Liver (tissue), 8 donors: ENCODE measurements at regions not wholly inside any gene's neighbourhood (a gene's known extent, or its start where the extent isn't known, plus 50 kb on each side); places are given as distances from the start of the nearest gene placed in this dataset.

Experiments
- DNase-seq: peaks from one replicate; pipeline ENCODE4 v3.0.0-alpha.2; 2017; ENCODE audit warnings: low spot score
- H3K27ac ChIP-seq, 2 donors: one replicate each; pipeline ENCODE4 v1.7.0; 2013; ENCODE audit warnings: inconsistent platforms in 2 of 2, low read length in 2 of 2, control low read depth in 1 of 2, low read depth in 1 of 2, mild to moderate bottlenecking in 1 of 2
- H3K27me3 ChIP-seq, 4 donors: one replicate each; pipeline versions ENCODE4 v1.6.1 to v1.7.0; 2013; ENCODE audit warnings: low read length in 3 of 4, inconsistent platforms in 1 of 4, mild to moderate bottlenecking in 1 of 4, moderate library complexity in 1 of 4; ENCODE audit not compliant: control insufficient read depth in 4 of 4, insufficient read depth in 4 of 4
- H3K36me3 ChIP-seq, 4 donors: one replicate each; pipeline versions ENCODE4 v1.6.1 to v1.7.0; 2013; ENCODE audit warnings: low read length in 3 of 4, mild to moderate bottlenecking in 3 of 4, low read depth in 1 of 4, moderate library complexity in 1 of 4; ENCODE audit not compliant: control insufficient read depth in 4 of 4, insufficient read depth in 3 of 4
- H3K4me1 ChIP-seq, 4 donors: one replicate each; pipeline versions ENCODE4 v1.6.1 to v1.7.0; 2013; ENCODE audit warnings: low read length in 3 of 4, mild to moderate bottlenecking in 3 of 4, moderate library complexity in 1 of 4; ENCODE audit not compliant: control insufficient read depth in 4 of 4, insufficient read depth in 4 of 4
- H3K4me3 ChIP-seq, 3 donors: one replicate each; pipeline versions ENCODE4 v1.6.1 to v1.7.0; 2013; ENCODE audit warnings: low read length in 3 of 3, control low read depth in 1 of 3, low read depth in 1 of 3, mild to moderate bottlenecking in 1 of 3
- H3K9ac ChIP-seq, 2 donors: one replicate each; pipeline ENCODE4 v1.7.0; 2013; ENCODE audit warnings: low read length in 2 of 2, mild to moderate bottlenecking in 2 of 2, moderate library complexity in 2 of 2, control low read depth in 1 of 2, low read depth in 1 of 2
- H3K9me3 ChIP-seq, 4 donors: one replicate each; pipeline versions ENCODE4 v1.6.1 to v1.7.0; 2013; ENCODE audit warnings: low read length in 3 of 4; ENCODE audit not compliant: control insufficient read depth in 4 of 4
- ATF3 ChIP-seq: IDR thresholded peaks from 2 replicates; pipeline ENCODE4 v1.6.1; 2016; ENCODE audit warnings: antibody characterized with exemption
- CTCF ChIP-seq: fragments of 150-350 bp; IDR thresholded peaks from 2 replicates; pipeline ENCODE4 v1.5.1; 2017; ENCODE audit warnings: improper control_type of control experiment, low read depth, low read length; ENCODE audit not compliant: missing input control
- EGR1 ChIP-seq, 2 donors: IDR thresholded peaks; 2 replicates each; pipeline ENCODE4 v1.6.1; 2016 to 2018; ENCODE audit warnings: antibody characterized with exemption in 2 of 2, low read depth in 2 of 2
- FOXA1 ChIP-seq: IDR thresholded peaks from 2 replicates; pipeline ENCODE4 v1.6.1; 2016; ENCODE audit warnings: antibody characterized with exemption
- FOXA2 ChIP-seq: IDR thresholded peaks from 2 replicates; pipeline ENCODE4 v1.6.1; 2016; ENCODE audit warnings: antibody characterized with exemption
- GABPA ChIP-seq, 2 donors: IDR thresholded peaks in 1 of 2; conservative IDR thresholded peaks in 1 of 2; 2 replicates each; pipeline ENCODE4 v1.6.1; 2016; ENCODE audit warnings: antibody characterized with exemption in 2 of 2, mild to moderate bottlenecking in 1 of 2, moderate library complexity in 1 of 2
- HNF4A ChIP-seq, 2 donors: conservative IDR thresholded peaks; 2 replicates each; pipeline ENCODE4 v1.6.1; 2016; ENCODE audit warnings: antibody characterized with exemption in 2 of 2, mild to moderate bottlenecking in 2 of 2
- HNF4G ChIP-seq: IDR thresholded peaks from 2 replicates; pipeline ENCODE4 v1.6.1; 2016; ENCODE audit warnings: antibody characterized with exemption
- JUND ChIP-seq, 2 donors: IDR thresholded peaks; 2 replicates each; pipeline ENCODE4 v1.6.1; 2016; ENCODE audit warnings: antibody characterized with exemption in 2 of 2
- MAX ChIP-seq: IDR thresholded peaks from 2 replicates; pipeline ENCODE4 v1.6.1; 2016; ENCODE audit warnings: antibody characterized with exemption
- NR2F2 ChIP-seq: IDR thresholded peaks from 2 replicates; pipeline ENCODE4 v1.6.1; 2016; ENCODE audit warnings: antibody characterized with exemption
- RAD21 ChIP-seq, 2 donors: IDR thresholded peaks; 2 replicates each; pipeline ENCODE4 v1.6.1; 2016; ENCODE audit warnings: antibody characterized with exemption in 2 of 2, mild to moderate bottlenecking in 2 of 2
- TAF1 ChIP-seq: conservative IDR thresholded peaks from 2 replicates; pipeline ENCODE4 v1.6.1; 2016; ENCODE audit warnings: antibody characterized with exemption, mild to moderate bottlenecking
- YY1 ChIP-seq: IDR thresholded peaks from 2 replicates; pipeline ENCODE4 v1.6.1; 2016; ENCODE audit warnings: antibody characterized with exemption, mild to moderate bottlenecking
- WGBS: extraction: QIAGEN DNeasy Blood & Tissue Kit; methylation state at CpG from one replicate; pipeline ENCODE4 v1.1.7; 2013; 5-methylcytosine and 5-hydroxymethylcytosine counted together
- TF ChIP-seq, protein P1 (sequence below): IDR thresholded peaks from 2 replicates; pipeline ENCODE4 v1.6.1; 2016; ENCODE audit warnings: antibody characterized with exemption, mild to moderate bottlenecking
- TF ChIP-seq, protein P2 (sequence below): IDR thresholded peaks from 2 replicates; pipeline ENCODE4 v1.6.1; 2016; ENCODE audit warnings: antibody characterized with exemption
- donor health status: healthy.
- donor health status: healthy.
- donor health status: healthy.
- donor health status: healthy.
- donor health status: healthy.

DNA sequence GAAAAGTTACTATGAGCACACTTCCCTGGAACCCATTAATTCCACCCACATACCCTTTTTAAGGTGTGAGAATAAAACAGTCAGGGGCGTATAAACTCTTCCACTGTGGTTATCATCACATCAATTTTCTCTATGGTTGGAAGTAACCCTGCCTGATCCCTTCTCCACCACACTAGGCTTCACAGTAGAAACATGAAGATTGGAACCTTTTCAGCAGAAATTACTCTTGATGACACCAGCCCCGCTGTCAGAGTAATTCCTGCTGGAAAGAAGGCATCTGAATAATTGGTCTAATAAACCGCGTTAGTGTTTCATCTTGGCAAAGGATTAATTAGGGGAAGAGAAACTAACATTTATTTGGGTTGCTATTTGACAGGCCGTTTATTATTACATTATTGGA, 278.4 kb downstream of the MFSD1 start:
- Histone ChIP-seq H3K36me3 (no peaks in the 10 kb centered on the region), H3K9ac (no peak overlapping the region), H3K9me3 (peaks cover 0 to 3% (median 0%) of the 10 kb centered on the region in 4 donors), H3K4me1 (peaks cover 0 to 3% (median 0%) of the 10 kb centered on the region in 4 donors), H3K27me3 (peaks cover 0 to 2% (median 0%) of the 10 kb centered on the region in 4 donors), H3K27ac (no peak overlapping the region), H3K4me3 (no peak overlapping the region)
- no peak for DNase-seq
- no peak for TF ChIP-seq YY1
- WGBS: 88% methylated on average over 5 of the region's 5 CpGs

DNA sequence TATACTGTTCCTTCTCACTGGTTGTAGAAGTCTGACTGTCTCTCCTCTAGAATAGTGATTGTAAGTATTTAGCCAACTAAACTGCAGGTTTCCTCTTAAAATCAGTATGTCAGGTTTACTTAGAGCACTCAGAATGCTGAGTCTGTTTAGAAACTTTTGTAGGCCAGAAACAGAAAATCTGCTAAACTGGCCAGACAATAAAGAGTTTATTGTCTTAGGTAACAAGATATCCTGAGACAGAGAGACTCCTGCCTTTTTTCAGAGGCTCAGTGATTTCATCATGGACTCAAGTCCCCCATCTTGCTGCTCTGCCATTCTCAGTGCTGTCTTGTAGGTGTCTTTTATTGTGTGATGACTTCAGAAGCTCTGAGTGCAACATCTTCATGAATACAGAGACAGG, 279.0 kb downstream of the MFSD1 start:
- Histone ChIP-seq H3K4me1 (no peaks in the 10 kb centered on the region), H3K27me3 (peaks cover 0 to 2% (median 0%) of the 10 kb centered on the region in 4 donors), H3K9ac (no peak overlapping the region), H3K36me3 (no peaks in the 10 kb centered on the region), H3K4me3 (no peak overlapping the region), H3K9me3 (peaks cover 0 to 3% (median 0%) of the 10 kb centered on the region in 4 donors), H3K27ac (no peak overlapping the region)
- no peak for TF ChIP-seq TAF1
- TF ChIP-seq, protein P1, sequence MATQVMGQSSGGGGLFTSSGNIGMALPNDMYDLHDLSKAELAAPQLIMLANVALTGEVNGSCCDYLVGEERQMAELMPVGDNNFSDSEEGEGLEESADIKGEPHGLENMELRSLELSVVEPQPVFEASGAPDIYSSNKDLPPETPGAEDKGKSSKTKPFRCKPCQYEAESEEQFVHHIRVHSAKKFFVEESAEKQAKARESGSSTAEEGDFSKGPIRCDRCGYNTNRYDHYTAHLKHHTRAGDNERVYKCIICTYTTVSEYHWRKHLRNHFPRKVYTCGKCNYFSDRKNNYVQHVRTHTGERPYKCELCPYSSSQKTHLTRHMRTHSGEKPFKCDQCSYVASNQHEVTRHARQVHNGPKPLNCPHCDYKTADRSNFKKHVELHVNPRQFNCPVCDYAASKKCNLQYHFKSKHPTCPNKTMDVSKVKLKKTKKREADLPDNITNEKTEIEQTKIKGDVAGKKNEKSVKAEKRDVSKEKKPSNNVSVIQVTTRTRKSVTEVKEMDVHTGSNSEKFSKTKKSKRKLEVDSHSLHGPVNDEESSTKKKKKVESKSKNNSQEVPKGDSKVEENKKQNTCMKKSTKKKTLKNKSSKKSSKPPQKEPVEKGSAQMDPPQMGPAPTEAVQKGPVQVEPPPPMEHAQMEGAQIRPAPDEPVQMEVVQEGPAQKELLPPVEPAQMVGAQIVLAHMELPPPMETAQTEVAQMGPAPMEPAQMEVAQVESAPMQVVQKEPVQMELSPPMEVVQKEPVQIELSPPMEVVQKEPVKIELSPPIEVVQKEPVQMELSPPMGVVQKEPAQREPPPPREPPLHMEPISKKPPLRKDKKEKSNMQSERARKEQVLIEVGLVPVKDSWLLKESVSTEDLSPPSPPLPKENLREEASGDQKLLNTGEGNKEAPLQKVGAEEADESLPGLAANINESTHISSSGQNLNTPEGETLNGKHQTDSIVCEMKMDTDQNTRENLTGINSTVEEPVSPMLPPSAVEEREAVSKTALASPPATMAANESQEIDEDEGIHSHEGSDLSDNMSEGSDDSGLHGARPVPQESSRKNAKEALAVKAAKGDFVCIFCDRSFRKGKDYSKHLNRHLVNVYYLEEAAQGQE: no peak
- no peak for DNase-seq

DNA sequence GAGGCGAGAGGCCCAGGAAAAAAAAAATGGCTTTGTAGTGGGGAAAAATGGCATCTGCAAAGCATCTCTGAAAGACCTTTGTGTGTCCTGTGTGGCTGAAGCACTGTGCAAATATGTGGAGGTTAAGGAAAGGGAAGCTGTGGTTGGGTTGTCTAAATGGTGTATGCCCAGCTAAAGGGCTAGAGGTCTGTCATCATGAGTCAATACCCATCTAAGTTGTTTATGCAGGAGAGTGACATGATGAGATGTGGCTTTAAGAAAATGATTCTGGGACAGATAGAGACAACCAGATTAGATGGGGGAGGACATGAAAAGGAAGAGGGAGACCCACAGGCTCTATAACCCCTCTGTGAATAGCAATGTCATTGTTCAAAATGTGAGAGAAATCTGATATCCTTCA, 280.7 kb downstream of the MFSD1 start:
- H3K27me3 ChIP-seq: peaks cover 0 to 2% (median 0%) of the 10 kb centered on the region in 4 donors

More for the DNA sequence above, 280.7 kb downstream of the MFSD1 start:
- H3K4me1 ChIP-seq: no peaks in the 10 kb centered on the region
- no peak for DNase-seq
- WGBS: 92% methylated on average over 1 of the region's 1 CpG
- TF ChIP-seq, protein P2, sequence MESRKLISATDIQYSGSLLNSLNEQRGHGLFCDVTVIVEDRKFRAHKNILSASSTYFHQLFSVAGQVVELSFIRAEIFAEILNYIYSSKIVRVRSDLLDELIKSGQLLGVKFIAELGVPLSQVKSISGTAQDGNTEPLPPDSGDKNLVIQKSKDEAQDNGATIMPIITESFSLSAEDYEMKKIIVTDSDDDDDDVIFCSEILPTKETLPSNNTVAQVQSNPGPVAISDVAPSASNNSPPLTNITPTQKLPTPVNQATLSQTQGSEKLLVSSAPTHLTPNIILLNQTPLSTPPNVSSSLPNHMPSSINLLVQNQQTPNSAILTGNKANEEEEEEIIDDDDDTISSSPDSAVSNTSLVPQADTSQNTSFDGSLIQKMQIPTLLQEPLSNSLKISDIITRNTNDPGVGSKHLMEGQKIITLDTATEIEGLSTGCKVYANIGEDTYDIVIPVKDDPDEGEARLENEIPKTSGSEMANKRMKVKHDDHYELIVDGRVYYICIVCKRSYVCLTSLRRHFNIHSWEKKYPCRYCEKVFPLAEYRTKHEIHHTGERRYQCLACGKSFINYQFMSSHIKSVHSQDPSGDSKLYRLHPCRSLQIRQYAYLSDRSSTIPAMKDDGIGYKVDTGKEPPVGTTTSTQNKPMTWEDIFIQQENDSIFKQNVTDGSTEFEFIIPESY: no peak
- TF ChIP-seq MAX (no peak), ATF3 (no peak), RAD21 (IDR thresholded peaks at IDR 0.05) (no peak), FOXA2 (no peak), JUND (IDR thresholded peaks at IDR 0.05) (no peak), FOXA1 (no peak), CTCF (no peak), EGR1 (IDR thresholded peaks at IDR 0.05; ENCODE audit: low read depth in 2 of 2) (no peak), YY1 (no peak), HNF4A (conservative IDR thresholded peaks at IDR 0.05) (no peak), NR2F2 (no peak), HNF4G (no peak), GABPA (IDR thresholded peaks at IDR 0.05 in 1 of 2, conservative IDR thresholded peaks at IDR 0.05 in 1 of 2) (no peak)
- TF ChIP-seq, protein P1: no peak
- no peak overlapping the region for H3K9ac ChIP-seq
- H3K4me3 ChIP-seq: no peak overlapping the region
- peaks cover 0 to 3% (median 0%) of the 10 kb centered on the region in 4 donors for H3K9me3 ChIP-seq
- H3K36me3 ChIP-seq: no peaks in the 10 kb centered on the region
- H3K27ac ChIP-seq: no peak overlapping the region
